ENCODE measurements at regions not wholly inside any gene's neighbourhood (a gene's known extent, or its start where the extent isn't known, plus 50 kb on each side); places are given as distances from the start of the nearest gene placed in this dataset.
A peak's percentile ranks its signal among the peaks of the same experiment; 100 is the strongest.
"Not testable (repeated sequence)": the region's sequence is repeated elsewhere in the genome, so short reads cannot be mapped to it uniquely, and the experiment has no call there.

DNA sequence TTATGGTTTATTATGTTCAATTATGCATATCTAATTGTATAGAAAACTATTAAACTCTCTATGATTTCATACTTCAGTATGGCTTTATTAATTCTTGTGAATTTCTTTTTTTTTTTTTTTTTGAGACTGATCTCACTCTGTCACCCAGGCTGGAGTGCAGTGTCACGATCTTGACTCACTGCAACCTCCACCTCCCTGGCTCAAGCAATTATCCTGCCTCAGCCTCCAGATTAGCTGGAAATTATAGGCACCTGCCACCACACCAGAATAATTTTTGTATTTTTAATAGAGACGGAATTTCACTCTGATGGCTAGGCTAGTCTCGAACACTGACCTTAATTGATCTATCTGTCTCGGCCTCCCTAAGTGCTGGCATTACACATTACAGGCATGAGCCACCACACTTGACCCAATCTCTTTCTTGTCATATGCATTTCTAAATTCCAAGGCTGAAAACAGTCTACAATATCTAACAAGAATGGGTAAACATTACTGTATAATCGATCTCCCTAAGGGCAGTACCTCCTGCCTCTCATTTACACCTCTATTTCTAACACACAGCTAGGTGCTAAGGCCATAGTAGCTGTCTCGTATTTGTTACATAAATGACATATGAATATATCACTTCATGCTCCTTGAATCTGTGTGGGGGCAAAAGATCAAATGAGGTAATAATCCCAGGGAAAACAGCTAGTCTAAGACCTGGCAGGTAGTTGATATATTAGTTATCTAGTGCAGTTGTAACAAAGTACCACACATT lies 258.2 kb upstream of the CDH8 start:
- no peak for DNase-seq (ENCODE audit: low read depth)

DNA sequence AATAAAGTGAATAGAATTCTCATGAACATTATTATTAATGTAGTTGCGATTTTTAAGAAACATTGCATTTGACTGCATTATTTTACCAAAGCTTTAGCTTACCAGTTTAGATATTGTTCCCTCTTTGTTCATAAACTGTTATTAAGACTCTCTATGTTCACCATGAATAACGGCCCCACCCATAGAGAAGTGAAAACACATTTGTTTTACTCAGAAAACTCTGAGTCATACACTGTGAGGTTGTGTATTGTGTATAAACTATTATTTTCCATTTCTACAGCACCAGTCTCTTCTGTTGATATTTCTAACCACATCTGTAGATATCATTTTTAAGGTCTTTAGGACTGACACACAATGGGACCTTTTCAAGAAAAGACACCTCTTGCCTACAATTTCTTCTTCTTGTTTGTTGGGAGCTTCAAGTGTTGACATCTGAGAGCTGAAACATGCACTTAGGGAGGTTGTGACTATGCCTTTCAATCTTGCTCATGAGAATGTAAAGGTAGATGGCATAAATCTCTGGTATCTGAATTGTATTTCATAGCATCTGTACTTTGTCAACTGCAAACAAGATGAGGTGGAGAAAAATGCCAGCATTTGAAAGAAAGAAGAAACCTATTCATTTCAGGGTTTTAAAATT lies 252.9 kb upstream of the CDH8 start:
- DNase-seq (ENCODE audit: low read depth) = no peak

DNA sequence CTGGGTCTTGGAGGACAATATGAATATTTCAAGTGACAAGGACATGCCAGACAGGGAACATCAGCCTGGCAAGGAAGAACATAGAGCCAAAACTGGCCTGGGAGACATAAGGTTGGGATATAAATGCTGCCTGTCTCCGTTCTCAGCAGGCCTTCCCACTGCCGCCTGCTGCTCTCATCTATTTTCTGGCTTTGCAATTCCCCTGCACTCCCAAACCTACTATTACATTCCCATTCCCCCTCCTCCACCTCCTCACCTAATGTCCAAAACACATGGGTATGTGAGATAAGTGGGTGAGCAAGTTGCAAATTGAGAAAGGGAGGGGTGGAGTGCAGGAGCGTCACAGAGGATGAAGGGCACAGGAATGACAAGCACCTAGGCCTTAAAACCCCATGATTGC lies 244.3 kb upstream of the CDH8 start:
- no peak for DNase-seq (ENCODE audit: low read depth)

DNA sequence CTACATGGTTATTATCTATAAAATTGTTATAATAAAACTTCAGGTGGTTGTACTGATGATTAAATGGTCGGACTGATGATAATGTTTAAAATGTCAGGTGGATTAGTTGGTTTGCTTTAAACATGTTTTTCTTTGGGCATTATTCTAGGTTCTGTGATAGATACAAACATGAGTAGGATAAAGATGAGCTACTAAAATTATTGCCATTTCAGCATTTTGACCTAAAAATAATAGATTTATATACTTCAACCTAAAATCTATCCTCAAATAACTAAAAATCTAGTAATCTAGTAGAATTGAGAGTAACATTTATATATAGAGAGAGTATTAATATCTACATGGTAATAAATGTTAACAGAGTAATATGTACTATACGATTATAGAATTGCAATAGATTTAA lies 241.7 kb upstream of the CDH8 start:
- no peak for DNase-seq (ENCODE audit: low read depth)

DNA sequence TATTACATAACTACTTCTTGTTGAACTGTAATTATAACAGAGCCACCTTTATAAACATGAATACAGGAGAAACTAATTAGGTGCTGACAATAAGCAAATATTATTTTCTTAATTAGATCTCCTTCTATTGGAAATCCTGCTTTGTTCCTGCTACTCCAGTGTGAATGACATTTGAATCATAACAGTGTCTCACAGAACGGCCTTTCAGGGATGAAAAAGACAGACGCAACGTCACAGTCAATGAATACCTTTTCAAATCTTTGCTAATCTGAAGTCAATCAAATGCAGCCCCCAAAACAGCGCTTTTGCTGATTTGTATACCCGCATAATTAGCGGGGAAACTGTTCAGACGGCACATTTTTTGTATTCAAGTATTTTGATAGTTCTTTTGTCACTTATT lies 240.4 kb upstream of the CDH8 start:
- DNase-seq (ENCODE audit: low read depth) = no peak

DNA sequence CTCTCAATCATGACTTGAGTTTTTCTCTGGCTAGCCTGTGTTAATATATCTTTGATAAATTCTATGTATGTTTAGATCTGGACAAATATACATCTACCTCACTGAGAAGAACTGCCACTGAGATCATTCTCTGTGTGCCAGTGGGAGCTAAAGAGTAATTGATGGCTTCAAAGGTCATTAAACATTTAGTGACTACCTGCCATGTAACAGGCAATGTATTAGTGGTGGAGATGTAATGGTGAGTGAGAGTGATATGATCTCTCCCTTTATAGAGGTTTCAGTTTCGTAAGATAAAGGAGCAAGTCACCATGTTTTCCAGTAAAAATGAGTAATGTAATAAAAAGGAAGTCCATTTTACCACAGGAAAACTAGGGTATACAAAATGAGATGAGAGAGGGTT lies 235.8 kb upstream of the CDH8 start:
- DNase-seq (ENCODE audit: low read depth) = no peak

DNA sequence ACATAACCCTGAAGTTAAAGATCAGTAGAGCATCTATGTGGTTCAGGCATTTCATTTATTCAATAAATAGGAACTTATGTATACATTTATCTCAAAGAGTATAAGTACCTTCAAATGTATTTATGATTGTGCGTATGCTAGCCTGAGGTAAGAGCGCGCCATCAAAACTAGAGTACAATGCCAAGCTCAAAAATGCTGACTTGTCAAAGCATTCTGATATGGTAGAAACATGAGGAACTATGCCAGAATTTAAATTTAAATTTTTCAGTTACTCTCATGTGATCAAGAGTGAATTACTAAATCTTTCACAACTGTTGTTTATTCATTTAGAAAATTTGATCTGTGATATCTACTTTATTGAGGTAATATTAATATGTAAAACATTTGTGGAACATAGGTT lies 225.5 kb upstream of the CDH8 start:
- no peak for DNase-seq (ENCODE audit: low read depth)

DNA sequence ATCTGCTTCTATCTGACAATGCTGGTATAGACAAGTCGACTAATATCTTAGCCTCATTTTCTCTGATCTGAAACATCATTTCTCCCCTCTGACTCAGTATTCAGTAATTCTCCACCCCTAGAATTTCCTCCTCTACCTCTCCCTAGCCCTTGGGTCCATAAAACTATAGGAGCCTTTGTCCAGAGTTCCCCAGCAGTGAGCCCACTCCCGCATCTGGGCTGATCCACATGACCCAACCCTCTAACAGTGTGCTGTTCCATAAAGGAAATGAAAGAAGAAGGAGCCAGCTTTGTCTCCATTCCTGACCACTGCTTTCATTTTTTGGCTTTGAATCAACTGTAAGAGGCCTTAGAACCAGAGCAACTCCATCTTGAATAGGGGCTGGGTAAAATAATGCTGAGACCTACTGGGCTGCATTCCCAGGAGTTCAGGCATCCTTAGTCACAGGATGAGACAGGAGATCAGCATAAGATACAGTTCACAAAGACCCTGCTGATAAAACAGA lies 222.7 kb upstream of the CDH8 start:
- not testable (repeated sequence) for DNase-seq (ENCODE audit: low read depth)

DNA sequence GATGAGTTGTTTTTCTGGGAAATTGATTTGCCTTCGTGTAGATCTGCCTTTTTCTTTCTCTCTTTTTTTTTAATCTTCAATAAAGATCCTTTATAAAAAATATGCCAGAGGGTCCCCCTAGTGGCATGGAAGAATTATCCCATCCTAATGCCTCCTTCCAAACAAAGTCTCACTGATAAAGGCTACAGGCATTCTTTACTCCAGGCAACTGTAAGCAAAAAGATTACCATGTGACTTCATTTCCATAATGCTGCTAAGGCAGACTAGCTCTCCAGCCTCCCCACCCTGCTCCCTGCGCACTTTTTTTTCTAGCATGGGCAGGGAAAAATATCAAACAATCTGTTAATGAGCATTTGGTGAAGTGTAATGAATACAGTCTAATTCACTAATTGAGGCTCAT lies 220.2 kb upstream of the CDH8 start:
- no peak for DNase-seq (ENCODE audit: low read depth)

DNA sequence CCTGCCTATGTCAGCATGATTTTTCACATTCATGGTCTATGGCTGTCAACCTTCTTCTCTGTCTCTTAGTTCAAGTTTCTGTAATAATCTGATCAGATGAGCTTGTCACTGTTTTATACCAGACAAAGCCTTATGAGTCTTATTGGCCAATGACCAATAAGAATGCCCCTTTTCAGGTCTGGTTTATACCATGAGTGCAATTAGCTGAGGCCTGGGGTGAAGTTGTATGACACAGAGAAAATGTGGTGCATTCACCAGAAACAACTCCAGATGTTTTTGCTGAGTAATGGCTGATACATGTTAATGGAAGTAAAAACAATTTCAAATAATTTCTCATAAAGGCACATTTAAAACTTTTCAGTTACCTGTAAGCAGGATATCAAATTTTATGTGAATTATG lies 218.6 kb upstream of the CDH8 start:
- no peak for DNase-seq (ENCODE audit: low read depth)

DNA sequence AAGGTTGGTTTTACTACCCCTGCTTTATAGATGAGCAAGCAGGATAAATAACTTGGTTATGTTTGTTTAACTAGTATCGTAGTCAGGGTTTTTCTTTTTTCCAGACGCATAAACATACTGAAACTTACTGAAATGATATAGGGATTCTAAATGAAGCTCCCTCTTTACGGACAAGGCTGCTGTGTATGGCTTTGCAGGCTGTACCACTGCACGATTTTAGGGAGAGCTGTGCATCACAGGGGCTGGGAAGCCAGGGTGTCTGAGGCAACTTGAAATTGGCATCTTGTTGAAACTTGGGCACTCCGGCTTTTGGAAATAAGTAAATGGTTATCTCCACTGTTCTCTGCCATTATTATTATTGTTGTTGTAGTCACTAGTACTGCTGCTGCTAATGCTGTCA lies 218.1 kb upstream of the CDH8 start:
- no peak for DNase-seq (ENCODE audit: low read depth)

DNA sequence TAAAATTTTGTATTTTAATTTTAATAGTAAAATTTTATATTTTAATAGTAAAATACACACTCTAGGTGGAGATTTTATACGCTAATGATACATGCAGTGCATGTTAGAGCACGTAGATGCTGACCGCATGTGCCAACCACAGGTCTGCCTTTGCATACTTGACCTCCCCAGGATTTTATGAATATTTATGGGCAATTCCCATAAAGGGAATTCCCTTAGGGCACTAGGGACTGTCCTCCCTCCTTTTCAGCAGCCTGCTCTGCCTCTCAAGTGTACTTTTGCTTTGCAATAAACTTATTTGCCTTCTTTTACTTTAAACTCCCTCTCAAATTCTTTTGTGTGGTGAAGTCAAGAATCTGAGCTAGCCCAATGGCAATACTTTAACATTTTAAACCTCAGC lies 217.7 kb upstream of the CDH8 start:
- no peak for DNase-seq (ENCODE audit: low read depth)

DNA sequence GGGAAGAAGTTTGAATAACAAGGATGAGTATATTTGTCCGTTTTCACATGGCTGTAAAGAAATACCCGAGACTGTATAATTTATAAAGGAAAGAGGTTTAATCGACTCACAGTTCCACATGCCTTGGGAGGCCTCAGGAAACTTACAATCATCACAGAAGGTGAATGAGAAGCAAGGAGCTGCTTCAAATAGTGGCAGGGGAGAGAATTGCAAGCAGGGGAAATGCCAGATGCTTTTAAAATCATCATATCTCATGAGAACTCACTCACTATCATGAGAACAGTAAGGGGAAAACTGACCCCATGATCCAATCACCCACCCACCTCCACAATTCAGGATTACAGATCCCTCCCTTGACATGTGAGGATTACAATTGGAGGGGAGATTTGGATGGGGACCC lies 212.8 kb upstream of the CDH8 start:
- no peak for DNase-seq (ENCODE audit: low read depth)

DNA sequence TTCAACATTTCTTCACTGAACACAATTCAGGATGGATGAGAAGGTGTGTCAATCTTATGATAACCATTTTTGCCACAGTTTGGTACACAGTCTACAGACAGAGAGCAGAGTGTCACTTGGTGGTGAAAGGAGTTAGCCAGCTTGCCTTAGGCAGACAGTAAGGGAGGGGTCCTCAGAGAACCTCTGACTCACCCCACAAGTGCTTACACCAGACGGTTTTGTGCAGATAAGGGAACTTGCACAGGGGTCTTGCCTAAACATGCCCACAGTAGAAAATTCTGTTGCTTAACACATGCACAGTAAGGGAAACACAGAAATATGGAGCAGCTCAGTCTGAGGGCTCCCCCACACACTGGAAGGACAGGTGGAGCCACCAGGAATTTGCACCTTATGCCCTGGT lies 204.5 kb upstream of the CDH8 start:
- no peak for DNase-seq (ENCODE audit: low read depth)

DNA sequence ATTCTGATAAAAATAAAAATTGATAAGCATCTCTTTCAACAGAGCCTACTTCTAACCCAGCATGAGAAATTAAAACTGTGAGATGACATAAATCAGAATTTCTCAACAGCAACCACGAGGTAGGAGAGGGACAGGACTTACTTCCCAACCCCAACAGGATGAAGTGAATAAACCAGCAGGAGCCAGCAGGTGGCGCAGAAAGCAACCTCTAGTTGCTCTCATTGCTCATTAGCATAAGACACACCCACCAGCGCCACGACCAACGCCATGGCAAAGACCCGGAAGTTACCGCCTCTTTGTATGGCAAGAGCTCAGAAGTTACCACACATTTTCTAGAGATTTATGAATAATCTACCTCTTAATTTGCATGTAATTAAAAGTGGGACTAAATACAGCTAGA lies 189.4 kb upstream of the CDH8 start:
- peak; percentile 77 for DNase-seq (ENCODE audit: low read depth)

DNA sequence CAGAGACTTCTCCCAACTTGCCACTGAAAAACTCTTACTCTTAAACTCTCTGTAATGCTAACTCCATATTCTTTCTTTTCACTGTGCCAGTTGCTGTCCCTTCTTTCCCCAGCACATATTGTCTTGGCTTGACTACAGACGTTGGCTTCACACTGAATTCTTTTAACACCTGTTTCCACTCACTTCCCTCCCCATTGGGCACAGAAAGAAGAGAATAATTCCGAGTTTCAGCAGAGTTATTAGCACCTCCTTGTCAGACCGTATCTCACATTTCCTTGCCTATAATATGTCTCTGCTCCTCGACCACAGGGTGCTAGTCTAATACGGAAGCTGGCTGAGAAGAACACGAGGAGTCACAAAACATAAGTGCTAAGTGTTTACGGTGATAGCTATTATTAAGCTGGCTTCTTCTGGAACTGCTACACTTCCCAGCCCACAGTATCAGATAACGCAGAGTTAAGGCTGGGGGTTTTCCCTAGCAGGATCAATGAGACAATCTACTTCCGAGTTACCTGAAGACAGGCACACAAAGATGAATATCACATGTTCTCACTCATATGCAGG lies 188.5 kb upstream of the CDH8 start:
- no peak for DNase-seq (ENCODE audit: low read depth)

DNA sequence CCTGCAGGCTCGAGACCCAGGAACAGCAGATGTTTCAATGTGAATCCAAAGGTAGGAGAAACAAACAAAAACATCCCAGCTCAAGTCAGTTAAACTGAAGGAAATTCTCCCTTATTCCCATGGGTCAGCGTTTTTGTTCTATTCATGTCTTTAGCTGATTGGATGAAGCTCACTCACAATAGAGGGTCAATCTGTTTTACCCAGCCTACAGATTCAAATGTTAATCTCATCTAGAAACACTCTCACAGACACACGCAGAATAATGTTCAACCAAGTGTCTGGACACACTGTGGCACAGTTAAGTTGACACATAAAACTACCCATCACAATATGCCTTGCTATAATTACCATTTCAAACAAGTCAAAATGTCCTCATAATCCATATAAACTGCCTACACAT lies 180.6 kb upstream of the CDH8 start:
- DNase-seq (ENCODE audit: low read depth) = no peak

DNA sequence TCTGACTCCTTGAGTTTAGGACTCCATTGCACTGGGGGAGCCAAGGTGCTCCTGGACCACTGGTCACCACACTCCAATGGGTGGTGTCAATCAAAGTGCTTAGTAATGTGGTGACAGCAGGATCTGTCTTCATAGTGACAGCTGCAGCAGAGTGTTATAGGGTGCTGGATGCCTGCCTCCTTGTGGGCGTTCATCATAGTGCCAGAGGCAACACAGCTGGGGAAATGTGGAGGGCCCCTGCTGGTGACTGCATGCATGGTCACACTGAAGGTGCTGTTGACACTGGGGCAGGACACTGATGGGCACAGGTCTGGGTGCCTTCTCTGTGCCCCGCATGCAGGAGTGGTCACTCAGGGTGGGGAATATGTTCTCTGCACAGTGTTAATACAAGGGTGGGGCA lies 177.5 kb upstream of the CDH8 start:
- DNase-seq (ENCODE audit: low read depth) = peak; percentile 23

DNA sequence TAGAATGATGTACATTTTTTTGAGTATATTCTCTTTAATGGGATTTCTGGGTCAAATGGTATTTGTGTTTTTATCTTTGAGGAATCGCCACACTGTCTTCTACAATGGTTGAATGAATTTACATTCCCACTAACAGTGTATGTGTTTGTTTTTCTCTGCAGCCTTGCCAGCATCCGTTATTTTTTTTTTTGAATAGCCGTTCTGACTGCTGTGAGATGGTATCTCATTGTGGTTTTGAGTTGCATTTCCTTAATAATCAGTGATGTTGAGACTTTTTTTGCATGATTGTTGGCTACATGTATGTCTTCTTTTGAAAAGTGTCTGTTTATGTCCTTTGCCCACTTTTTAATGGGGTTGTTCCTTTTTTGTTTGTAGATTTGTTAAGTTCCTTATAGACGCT lies 172.7 kb upstream of the CDH8 start:
- no peak for DNase-seq (ENCODE audit: low read depth)

DNA sequence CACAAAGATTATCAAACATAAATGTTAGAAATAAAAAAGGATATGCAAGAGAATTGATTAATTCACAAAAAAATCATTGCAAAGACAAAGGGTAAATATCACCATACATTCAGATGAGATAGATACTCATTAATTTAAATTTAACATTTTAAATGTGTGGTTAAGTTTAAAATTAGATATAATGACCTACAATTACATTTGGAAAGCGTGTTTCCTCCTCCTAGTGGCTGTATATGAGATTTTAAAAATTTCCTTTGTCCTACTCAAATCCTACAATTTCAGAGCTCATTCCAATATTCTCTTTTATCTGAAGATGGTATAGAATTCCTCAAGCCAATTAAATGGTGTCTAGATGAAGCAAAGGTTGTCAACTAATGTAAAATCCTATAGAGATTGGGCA lies 169.2 kb upstream of the CDH8 start:
- no peak for DNase-seq (ENCODE audit: low read depth)

DNA sequence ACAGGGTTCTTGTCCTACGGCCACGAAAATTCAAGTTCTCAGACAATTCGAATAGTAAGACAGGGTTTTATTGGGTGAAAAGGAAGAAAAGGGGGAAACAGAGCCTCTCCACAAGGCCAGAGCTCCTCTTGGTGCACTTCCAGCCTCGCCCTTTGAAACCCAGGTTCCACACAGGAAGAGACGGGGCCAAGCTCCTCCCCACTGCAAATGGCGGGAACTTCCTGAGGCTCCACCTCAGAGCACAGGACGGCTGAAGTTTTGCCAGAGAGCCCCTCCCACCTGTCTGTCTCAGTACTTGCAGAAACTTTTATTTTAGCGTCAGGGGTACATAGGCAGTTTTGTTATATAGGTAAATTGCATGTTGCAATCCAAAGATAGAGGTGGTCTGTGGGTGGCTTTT lies 165.7 kb upstream of the CDH8 start:
- DNase-seq (ENCODE audit: low read depth) = peak; percentile 6

DNA sequence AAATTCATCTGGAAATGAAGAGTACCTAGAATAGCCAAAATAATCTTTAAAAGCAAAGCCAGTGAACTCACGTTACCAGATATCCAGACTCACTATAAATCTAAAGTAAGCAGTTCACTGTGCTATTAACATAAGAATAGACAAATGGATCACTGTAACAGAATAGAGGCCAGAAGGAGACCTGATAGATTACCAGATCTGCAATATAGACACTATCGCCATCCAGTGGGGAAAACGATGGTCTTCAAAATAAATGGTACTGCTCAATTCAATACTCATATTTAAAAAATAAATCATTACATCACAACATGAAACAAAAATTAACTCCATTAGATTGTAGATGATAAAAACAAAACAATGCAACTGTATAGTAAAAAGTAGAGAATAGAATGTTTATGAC lies 158.6 kb upstream of the CDH8 start:
- no peak for DNase-seq (ENCODE audit: low read depth)

DNA sequence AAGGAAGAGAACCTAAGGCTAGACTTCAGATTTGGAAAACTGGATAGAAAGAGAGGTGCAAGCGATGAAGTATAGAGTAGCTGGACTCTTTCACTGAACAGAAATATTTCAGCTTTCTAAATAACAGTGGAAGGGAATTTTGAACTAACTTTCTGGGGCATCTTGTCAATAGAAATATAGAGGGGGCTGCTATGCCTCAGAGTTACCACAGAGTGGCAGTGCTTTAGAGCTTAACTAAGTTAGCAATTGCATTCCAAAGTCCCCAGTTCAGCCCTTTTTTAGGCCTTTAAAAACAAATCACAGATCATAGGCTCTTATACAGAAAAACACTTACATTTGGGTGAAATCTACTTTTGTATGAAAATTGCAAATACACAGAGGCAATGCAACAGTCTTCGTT lies 154.2 kb upstream of the CDH8 start:
- no peak for DNase-seq (ENCODE audit: low read depth)

All from HT1080 (cell line).